ENCODE measurements at regions not wholly inside any gene's neighbourhood (a gene's known extent, or its start where the extent isn't known, plus 50 kb on each side); places are given as distances from the start of the nearest gene placed in this dataset.
A peak's percentile ranks its signal among the peaks of the same experiment; 100 is the strongest.

GRCh38 chr1:184223216-184223615 lies 163.6 kb upstream of the C1orf21 start:
- H3K4me3 ChIP-seq (ENCODE audit: insufficient read depth, low read depth, low read length) = no peak overlapping the region
- DNase-seq = no peak
- H2BK15ac ChIP-seq (ENCODE audit: low read depth, low read length) = no peak overlapping the region
- TF ChIP-seq, protein P1, sequence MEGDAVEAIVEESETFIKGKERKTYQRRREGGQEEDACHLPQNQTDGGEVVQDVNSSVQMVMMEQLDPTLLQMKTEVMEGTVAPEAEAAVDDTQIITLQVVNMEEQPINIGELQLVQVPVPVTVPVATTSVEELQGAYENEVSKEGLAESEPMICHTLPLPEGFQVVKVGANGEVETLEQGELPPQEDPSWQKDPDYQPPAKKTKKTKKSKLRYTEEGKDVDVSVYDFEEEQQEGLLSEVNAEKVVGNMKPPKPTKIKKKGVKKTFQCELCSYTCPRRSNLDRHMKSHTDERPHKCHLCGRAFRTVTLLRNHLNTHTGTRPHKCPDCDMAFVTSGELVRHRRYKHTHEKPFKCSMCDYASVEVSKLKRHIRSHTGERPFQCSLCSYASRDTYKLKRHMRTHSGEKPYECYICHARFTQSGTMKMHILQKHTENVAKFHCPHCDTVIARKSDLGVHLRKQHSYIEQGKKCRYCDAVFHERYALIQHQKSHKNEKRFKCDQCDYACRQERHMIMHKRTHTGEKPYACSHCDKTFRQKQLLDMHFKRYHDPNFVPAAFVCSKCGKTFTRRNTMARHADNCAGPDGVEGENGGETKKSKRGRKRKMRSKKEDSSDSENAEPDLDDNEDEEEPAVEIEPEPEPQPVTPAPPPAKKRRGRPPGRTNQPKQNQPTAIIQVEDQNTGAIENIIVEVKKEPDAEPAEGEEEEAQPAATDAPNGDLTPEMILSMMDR (conservative IDR thresholded peaks at IDR 0.05; ENCODE audit: low read depth, low read length) = no peak
- TF ChIP-seq CEBPB (IDR thresholded peaks at IDR 0.05; ENCODE audit: low read depth, low read length) = no peak
- no peak for TF ChIP-seq SMC3 (IDR thresholded peaks at IDR 0.05; ENCODE audit: low read depth, low read length)
- TF ChIP-seq MAZ (IDR thresholded peaks at IDR 0.05; ENCODE audit: borderline replicate concordance, low read depth, low read length) = no peak
- TF ChIP-seq NFE2L2 (IDR thresholded peaks at IDR 0.05; ENCODE audit: low read depth, low read length) = no peak
- TF ChIP-seq MXI1 (IDR thresholded peaks at IDR 0.05; ENCODE audit: borderline replicate concordance, low read depth, low read length) = no peak
- no peak for TF ChIP-seq RFX5 (IDR thresholded peaks at IDR 0.05; ENCODE audit: low read depth, low read length)
- TF ChIP-seq FOS (IDR thresholded peaks at IDR 0.05; ENCODE audit: low read depth, low read length) = no peak
- no peak for TF ChIP-seq RAD21 (IDR thresholded peaks at IDR 0.05; ENCODE audit: low read length)
- TF ChIP-seq ELK1 (IDR thresholded peaks at IDR 0.05; ENCODE audit: borderline replicate concordance, low read depth, low read length) = no peak
- no peak for TF ChIP-seq CHD1 (IDR thresholded peaks at IDR 0.05; ENCODE audit: low read depth, low read length)
- no peak for TF ChIP-seq BHLHE40 (IDR thresholded peaks at IDR 0.05; ENCODE audit: low read depth, low read length)
- TF ChIP-seq POLR2A (IDR thresholded peaks at IDR 0.05; ENCODE audit: low read depth, low read length) = no peak
- TF ChIP-seq MAFK (IDR thresholded peaks at IDR 0.05; ENCODE audit: low read depth, low read length) = no peak
- no peak for TF ChIP-seq RCOR1 (IDR thresholded peaks at IDR 0.05; ENCODE audit: insufficient replicate concordance, low read length)
- TF ChIP-seq, protein P2, sequence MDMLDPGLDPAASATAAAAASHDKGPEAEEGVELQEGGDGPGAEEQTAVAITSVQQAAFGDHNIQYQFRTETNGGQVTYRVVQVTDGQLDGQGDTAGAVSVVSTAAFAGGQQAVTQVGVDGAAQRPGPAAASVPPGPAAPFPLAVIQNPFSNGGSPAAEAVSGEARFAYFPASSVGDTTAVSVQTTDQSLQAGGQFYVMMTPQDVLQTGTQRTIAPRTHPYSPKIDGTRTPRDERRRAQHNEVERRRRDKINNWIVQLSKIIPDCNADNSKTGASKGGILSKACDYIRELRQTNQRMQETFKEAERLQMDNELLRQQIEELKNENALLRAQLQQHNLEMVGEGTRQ (IDR thresholded peaks at IDR 0.05; ENCODE audit: low read depth, low read length) = no peak
- H3K9me1 ChIP-seq (ENCODE audit: insufficient read depth, low read length) = peaks cover 4% of the 10 kb centered on the region; the same call in 1 of the 2 replicates
- no peaks in the 10 kb centered on the region; the same call in 1 of the 2 replicates for H3K4me1 ChIP-seq (ENCODE audit: control insufficient read depth, insufficient read depth, low read length)
- peaks cover 11% of the 10 kb centered on the region for H3K27me3 ChIP-seq (ENCODE audit: control insufficient read depth, insufficient read depth, low read length)
- BruUV-seq (replicated peaks) = no TSS peak
- H3K14ac ChIP-seq (replicated peaks; ENCODE audit: low read depth, low read length) = no peak overlapping the region
- 69% methylated on average over 3 of the region's 11 CpGs; no CpG with 5 or more reads in 1 of the 2 experiments for WGBS, 2 experiments (ENCODE audit: extremely low coverage in 2 of 2, insufficient read length in 1 of 2)
- no peak overlapping the region for H4K8ac ChIP-seq (ENCODE audit: low read depth in 2 of 2, low read length in 2 of 2)
- ATAC-seq (ENCODE audit: low read depth) = no peak
- H3K56ac ChIP-seq (ENCODE audit: extremely low read depth, insufficient read depth, low read length) = no peak overlapping the region
- no peaks in the 10 kb centered on the region for H4K20me1 ChIP-seq (ENCODE audit: insufficient read depth, low read length)
- H3K9me3 ChIP-seq (ENCODE audit: control insufficient read depth, insufficient read depth, low read length) = no peaks in the 10 kb centered on the region
- no peaks in the 10 kb centered on the region for H3K36me3 ChIP-seq (ENCODE audit: control insufficient read depth, insufficient read depth, low read length)
- H4K91ac ChIP-seq (ENCODE audit: insufficient read depth, low read depth, low read length) = no peak overlapping the region
- H4K5ac ChIP-seq (ENCODE audit: low read depth, low read length) = no peak overlapping the region
- H3K18ac ChIP-seq (ENCODE audit: low read depth, low read length) = no peak overlapping the region
- no peak overlapping the region for H3K9ac ChIP-seq (ENCODE audit: low read depth, low read length)
- no peaks in the 10 kb centered on the region for H3K79me1 ChIP-seq (ENCODE audit: low read depth in 1 of 2, low read length in 2 of 2)
- CTCF ChIA-PET = interaction anchor here (0.6 to 1.7 kb wide), 8 partner anchors 19 to 568 kb away, joined by 3 to 6 read pairs (median 3); no protein-coding TSS in a partner anchor
- H2AFZ ChIP-seq (replicated peaks; ENCODE audit: low read length, poor library complexity) = peak overlapping the region; percentile 14
- dilution Hi-C loops (cut with HindIII; ENCODE audit: low sequenced_read_pairs, unreplicated experiment) (no loop called here), intact Hi-C loops (cut with micrococcal nuclease) (loop anchor here (5.0 to 10.0 kb wide), 5 partner anchors 164 to 568 kb away; partner anchors contain the start of genes APOBEC4 and C1orf21), in situ Hi-C loops (cut with MboI; ENCODE audit: low sequenced_read_pairs) (loop anchor here (5.0 to 10.0 kb wide), 2 partner anchors 141 to 442 kb away; no protein-coding TSS in a partner anchor)
- H3K4me2 ChIP-seq (ENCODE audit: low read depth, low read length) = no peak overlapping the region
- H2BK20ac ChIP-seq (ENCODE audit: low read depth, low read length) = no peak overlapping the region
- no peak overlapping the region for H3K23ac ChIP-seq (ENCODE audit: low read depth, low read length)
- no peak overlapping the region for H2BK120ac ChIP-seq (ENCODE audit: low read depth, low read length)
- no peak overlapping the region for H2AK5ac ChIP-seq (ENCODE audit: low read depth, low read length)
- H3K27ac ChIP-seq (ENCODE audit: insufficient read depth, low read length) = no peak overlapping the region
- POLR2A ChIA-PET (ENCODE audit: unreplicated experiment) = no interaction called here
- H2BK5ac ChIP-seq (ENCODE audit: low read depth, low read length, poor library complexity, severe bottlenecking) = no peak overlapping the region
- no peak overlapping the region for H3K4ac ChIP-seq (ENCODE audit: low read depth, low read length)
- H2AK9ac ChIP-seq (replicated peaks; ENCODE audit: low read depth, low read length, poor library complexity) = no peak overlapping the region
